Stimulated activated CD4-positive, alpha-beta T cell treated with anti-CD3 and anti-CD28 coated beads, TNF-alpha, amount 100 ng/mL, for 4 hours (primary cell): ENCODE measurements at regions not wholly inside any gene's neighbourhood (a gene's known extent, or its start where the extent isn't known, plus 50 kb on each side); places are given as distances from the start of the nearest gene placed in this dataset.
A peak's percentile ranks its signal among the peaks of the same experiment; 100 is the strongest.
"Not testable (repeated sequence)": the region's sequence is repeated elsewhere in the genome, so short reads cannot be mapped to it uniquely, and the experiment has no call there.

Experiments
- DNase-seq, 3 experiments: peaks; one replicate each; pipeline ENCODE4 v3.0.0-alpha.2; 2020; ENCODE audit warnings: low read depth in 3 of 3

DNA sequence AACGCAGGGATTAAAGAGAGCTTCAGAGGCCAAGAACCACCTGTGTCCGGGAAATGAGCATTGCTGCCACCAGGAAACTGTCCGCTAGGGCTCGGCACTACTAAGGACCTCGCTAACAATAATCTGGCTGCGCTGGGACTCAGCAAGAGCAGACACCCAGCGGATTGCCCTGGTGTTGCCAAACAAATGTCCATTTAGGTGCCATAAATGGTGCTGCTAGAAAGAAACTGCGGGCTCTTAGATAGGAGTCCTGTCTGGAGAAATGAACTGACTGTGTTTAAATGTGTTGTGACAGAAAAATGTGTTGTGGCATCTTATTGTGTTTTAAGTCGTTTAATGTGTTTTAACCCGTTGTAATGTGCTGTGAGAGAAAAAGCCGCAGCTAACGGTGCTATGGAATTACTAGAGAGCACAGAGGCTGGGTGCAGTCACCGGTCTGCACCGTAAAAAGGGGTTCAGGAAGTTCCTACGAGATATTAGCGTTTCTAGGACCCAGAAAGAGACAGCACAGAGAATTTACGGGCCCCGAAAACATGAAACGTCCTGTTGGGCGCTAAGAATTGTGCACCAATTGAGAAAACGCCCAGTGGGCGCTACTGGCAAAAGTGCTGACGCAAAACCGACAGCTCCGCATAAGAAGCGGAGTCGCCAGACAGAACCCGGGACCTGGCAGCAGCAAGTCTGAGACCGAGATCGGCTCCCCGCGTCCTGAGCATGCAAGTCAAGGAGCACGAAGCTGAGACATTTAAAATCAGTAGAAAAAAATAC is 90.6 kb downstream of the ANXA2R start:
- DNase-seq, result peak in 1 of 3 experiments; percentile 36

DNA sequence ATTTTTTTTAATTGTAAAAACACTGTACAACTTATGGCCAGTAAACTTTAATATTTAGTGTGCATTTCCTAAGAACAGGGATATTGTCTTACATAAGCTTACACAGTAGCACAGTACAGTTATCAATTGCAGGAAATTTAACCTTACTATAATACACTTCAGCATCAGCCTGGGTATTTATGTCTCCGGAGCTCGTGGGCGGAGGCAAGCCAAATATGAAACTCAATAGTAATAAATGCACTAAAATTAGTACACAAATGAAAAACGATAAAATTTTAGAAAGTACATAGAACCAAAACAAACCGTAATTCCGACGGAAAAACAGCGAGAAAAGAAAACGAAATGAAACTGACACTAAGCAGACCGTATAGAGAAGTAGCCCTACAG is 91.2 kb downstream of the ANXA2R start:
- no peak for DNase-seq

DNA sequence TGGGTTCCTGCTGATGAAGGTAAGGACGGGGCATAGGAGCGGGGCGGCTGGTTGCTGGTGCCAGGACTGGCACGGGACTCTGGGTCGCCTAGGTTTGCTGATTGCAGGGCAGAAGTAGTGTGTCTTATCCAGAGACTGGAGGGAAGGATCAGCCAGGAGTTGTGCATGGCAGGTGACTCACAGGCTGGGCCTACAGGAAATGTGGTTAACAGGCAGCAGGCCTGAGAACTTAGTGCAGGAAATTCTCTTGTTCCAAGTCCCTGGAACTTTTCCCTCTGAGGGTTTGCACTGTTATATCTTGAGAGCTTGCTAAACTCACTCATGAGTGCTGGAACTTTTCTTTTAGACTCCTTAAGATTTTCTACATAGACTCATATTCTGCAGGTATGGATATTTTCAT is 95.1 kb downstream of the ANXA2R start:
- DNase-seq, result no peak

DNA sequence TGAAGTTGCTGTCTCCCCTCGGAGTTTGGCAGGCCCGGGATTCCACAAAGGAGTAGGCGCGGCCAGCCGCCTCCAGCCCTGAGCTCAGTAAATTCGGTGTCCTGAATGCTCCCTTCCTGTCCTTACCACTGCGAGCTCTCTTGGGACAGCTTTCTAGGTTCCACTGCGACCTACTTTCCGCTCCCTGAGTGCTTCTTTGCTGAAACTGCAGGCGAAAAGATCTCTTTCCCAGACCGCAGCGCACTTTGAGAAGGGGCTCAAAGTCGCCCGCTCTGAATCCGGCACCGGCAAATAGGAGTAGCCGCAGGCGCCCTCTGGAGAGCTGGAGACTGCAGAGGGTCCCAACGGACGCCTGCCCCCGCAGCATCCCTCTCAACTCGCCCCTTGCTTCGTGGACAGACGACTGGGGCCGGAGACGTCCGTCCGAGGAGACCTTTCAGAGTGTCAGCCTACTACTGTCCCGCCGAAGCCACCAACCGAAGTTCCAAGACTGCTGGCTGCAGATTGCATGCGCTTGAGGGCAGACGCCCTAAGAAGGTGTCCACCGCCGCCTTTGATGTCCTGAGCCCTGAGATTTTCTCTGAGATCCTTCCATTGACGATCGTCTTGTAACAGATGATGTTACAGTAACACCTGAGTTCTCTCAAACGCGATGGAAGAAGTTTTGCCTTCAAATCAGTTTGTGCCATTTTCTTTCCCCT is 96.0 kb downstream of the ANXA2R start:
- no peak for DNase-seq

DNA sequence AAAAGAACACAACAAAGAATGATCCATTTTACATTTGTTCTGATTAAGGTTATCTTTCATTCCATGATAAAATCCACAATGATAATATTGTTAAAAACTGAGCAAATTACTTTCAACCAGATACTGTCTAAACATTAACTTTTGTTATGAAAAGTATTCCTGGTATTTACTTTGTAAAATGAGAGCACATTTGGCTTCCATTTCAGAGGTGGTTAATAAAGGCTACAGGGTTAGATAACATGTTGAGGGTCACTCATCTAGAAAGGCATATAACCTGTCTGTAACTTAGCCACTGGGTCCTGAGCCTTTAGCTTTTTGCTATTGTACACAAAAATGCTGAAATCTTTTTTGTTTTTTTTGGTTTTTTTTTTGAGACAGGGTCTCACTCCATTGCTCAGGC is 99.3 kb downstream of the ANXA2R start:
- no peak for DNase-seq

DNA sequence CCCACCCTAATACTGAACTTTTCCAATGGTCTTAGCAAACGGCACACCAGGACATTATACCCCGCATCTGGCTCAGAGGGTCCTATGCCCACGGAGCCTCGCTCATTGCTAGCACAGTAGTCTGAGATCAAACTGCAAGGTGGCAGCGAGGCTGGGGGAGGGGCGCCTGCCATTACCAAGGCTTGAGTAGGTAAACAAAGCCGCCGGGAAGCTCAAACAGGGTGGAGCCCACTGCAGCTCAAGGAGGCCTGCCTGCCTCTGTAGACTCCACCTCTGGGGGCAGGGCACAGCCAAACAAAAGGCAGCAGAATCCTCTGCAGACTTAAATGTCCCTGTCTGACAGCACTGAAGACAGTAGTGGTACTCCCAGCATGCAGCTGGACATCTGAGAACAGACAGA is 108.1 kb downstream of the ANXA2R start:
- not testable (repeated sequence) for DNase-seq

DNA sequence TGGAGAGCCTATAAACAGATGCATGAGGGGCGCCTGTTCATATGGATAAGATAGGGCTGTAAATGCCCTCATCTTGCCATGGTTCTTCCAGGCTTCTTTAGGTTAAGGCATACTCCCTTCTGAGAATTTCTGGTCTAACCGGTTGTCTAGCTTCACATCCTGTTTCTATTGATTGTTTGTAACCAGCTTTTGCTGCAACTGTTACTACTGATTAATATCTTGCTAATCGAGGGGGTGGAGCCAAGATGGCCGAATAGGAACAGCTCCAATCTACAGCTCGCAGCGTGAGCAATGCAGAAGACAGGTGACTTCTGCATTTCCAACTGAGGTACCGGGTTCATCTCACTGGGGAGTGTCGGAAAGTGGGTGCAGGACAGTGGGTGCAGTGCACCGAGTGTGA is 108.7 kb downstream of the ANXA2R start:
- not testable (repeated sequence) for DNase-seq

GRCh38 chr5:42930934-42931333 is 109.2 kb downstream of the ANXA2R start:
- DNase-seq, result no peak

DNA sequence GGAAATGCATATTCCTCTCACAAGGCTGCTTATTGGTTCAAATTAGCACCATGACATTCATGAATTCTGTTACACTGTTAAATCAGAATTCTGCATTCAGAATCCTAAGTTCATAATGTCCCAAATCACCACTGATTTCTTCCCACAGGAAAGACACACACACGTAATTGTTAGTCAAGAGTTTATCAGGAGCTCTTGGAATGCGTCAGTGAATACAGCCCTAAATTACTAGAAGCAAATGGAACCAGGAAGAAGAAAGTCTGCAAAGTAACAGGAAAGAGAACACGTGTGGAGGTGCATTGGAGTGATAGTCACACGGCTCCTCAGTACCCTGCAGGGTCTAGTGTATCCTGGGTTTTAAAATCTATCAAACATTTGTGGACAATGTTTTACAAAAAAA is 110.2 kb downstream of the ANXA2R start:
- DNase-seq, result no peak

- DNase-seq, result no peak
Measured at GRCh38 chr5:42927730-42928129, 112.4 kb downstream of the ANXA2R start.

- DNase-seq, result no peak
Measured at GRCh38 chr5:42924686-42925085, 113.0 kb upstream of the SELENOP start.

DNA sequence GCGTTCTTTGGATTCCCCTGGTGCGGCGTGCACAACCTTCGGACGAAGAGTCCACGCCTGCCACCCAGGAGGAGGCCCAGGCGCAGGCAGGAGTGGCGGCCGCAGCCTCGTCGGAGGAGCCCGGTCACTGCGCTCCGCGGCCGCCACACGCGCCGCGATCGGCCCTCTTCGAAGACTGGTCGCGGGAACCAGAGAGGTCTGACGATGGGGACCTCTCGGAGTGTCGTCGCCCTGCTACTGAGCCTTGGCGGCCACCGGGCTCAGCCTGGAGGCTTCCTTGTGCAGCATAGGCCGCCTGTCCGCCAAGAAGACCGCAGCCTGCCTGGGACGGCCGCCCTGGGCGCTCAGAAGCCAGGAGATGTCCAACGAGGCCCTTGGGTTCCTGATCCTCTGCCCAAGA is 112.5 kb upstream of the SELENOP start:
- no peak for DNase-seq

DNA sequence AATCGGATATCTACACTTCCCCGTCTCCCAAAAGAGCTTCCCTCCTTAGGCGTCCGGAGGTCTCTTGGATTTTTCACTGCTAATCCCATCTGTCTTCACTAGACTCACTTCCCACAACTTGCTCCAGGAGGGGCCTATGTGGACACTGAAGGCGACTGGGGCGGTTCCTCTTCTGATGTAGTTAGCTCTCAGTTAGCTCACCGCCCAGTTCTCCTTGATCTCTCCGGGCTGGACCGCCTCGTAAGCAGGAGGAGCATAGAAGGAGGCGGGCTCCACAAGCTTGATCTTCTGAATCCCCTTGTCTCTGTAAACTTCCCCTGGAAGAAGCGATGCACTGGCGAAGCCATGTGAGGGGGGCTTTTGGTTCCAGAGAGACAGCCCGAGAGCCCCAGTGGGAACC is 112.0 kb upstream of the SELENOP start:
- DNase-seq, result no peak

- DNase-seq, result no peak
Measured at GRCh38 chr5:42919600-42919999, 107.9 kb upstream of the SELENOP start.

GRCh38 chr5:42915306-42915866 is 103.7 kb upstream of the SELENOP start:
- no peak for DNase-seq

GRCh38 chr5:42912184-42912798 is 100.6 kb upstream of the SELENOP start:
- DNase-seq, result peak in 2 of 3 experiments; percentile 36 to 48

DNA sequence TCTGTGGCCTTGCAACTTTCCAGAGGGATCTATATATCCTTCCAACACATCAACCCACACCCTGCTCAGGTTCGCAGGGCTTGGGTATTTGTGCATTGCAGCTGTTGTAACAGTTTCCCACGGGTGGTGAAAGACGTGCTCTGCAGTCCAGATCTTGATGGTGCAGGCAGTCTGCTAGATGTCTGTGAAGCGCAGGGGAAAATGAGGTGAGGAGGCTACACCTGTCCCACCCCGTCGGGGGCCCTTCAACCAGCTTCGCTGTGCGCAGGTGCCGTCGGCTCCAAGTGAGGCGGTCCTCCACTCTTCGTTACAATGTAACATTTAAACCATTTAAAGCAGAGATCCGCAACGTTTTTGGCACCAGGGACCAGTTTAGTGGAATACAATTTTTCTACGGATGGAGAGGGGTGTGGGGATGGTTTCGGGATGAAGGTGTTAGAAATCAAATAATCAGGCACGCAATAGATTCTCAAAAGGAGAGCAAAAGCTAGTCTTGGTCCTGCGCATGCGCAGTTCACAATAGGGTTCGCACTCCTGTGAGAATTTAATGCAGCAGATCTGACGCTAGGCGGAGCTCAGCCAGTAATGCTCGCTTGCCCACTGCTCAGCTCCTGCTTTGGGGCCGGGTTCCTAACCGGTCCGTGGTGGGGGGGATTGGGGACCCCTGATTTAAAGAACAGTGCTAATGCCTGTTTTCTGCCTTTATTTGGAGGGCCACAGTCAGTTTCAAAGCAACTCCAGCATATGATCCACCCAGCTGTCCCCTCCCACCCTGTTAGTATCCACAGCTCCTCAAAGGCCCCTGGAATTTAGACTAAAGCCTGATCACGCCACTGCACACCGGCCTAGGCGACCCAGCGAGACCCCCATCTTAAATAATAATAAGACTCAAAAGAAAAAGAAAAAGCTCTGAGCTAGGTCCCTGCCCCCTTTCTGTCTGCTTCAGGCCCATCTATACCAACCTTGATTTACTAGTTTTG is 97.1 kb upstream of the SELENOP start:
- peak; percentile 70 to 88 (median 81) for DNase-seq

GRCh38 chr5:42908086-42908485 is 96.4 kb upstream of the SELENOP start:
- DNase-seq, result no peak

- DNase-seq, result no peak
Measured at GRCh38 chr5:42905827-42906226, 94.1 kb upstream of the SELENOP start.

DNA sequence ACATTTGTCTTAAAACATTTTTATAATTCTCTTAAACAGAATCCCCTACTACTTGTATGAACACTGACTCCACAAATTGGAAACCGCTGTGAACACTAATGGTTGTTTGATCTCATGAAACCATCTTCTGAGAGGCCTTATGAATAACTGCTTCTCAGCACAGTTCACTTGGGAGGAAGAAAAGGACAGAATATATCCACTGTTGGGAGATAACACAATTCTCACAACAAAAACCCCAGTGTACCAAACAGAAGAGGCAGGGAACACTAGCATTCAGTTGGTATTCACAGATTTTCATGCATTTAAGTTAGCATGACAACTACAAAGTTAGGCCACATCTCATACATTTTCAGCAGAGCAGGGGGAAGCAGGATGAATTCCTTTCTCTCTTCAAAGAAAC is 89.0 kb upstream of the SELENOP start:
- DNase-seq, result no peak

- DNase-seq, result no peak
Measured at GRCh38 chr5:42898760-42899159, 87.1 kb upstream of the SELENOP start.
